OCI-LY7 (cell line): ENCODE measurements at regions not wholly inside any gene's neighbourhood (a gene's known extent, or its start where the extent isn't known, plus 50 kb on each side); places are given as distances from the start of the nearest gene placed in this dataset.

Source experiments
- BruUV-seq: library from RNA; stranded (reverse); fragments of 400-500 nt; replicated peaks from 2 replicates; lab custom pipeline; 2021; lab: Mats Ljungman, UMichigan
- CTCF ChIA-PET: fragments of 300-600 bp; sonication (Branson Sonifier 250); formaldehyde crosslinking; loops from one replicate; lab custom pipeline; 2022; ENCODE audit warnings: antibody characterized with exemption; ENCODE audit not compliant: unreplicated experiment; lab: Charles Lee
- POLR2A ChIA-PET: fragments of 300-600 bp; sonication (Branson Sonifier 250); formaldehyde crosslinking; loops from one replicate; lab custom pipeline; 2022; ENCODE audit warnings: antibody characterized with exemption; lab: Charles Lee
- DNase-seq: peaks from one replicate; pipeline ENCODE4 v3.0.0-alpha.2; 2015; ENCODE audit warnings: low spot score
- H2AFZ ChIP-seq: fragments of 200-600 bp; sonication (generic), shearing (Covaris generic); 2 replicates; pipeline ENCODE4 v1.6.1; 2014; ENCODE audit warnings: mild to moderate bottlenecking, antibody characterized with exemption, low read length, moderate library complexity
- H3K27ac ChIP-seq: fragments of 200-600 bp; sonication (generic); 2 replicates; pipeline ENCODE4 v1.5.1; 2014; ENCODE audit warnings: mixed run types, low read depth, mild to moderate bottlenecking, moderate library complexity, low read length, inconsistent platforms; ENCODE audit not compliant: poor library complexity, severe bottlenecking
- H3K36me3 ChIP-seq: fragments of 200-600 bp; sonication (generic); 2 replicates; pipeline ENCODE4 v1.6.1; 2014; ENCODE audit warnings: mild to moderate bottlenecking, antibody characterized with exemption, low read length, moderate library complexity, mixed read lengths; ENCODE audit not compliant: insufficient read depth
- H3K4me1 ChIP-seq: fragments of 200-600 bp; sonication (generic); 2 replicates; pipeline ENCODE4 v1.5.1; 2014; ENCODE audit warnings: mild to moderate bottlenecking, low read length; ENCODE audit not compliant: insufficient read depth, poor library complexity, severe bottlenecking
- H3K4me2 ChIP-seq: fragments of 200-600 bp; sonication (generic); 2 replicates; pipeline ENCODE4 v1.6.1; 2014; ENCODE audit warnings: mild to moderate bottlenecking, low read length
- H3K4me3 ChIP-seq: fragments of 200-600 bp; sonication (generic); 2 replicates; pipeline ENCODE4 v1.5.1; 2014; ENCODE audit warnings: mild to moderate bottlenecking, low read depth, low read length; ENCODE audit not compliant: poor library complexity, severe bottlenecking
- H3K79me2 ChIP-seq: fragments of 200-600 bp; sonication (generic); 2 replicates; pipeline ENCODE4 v1.6.1; 2016; ENCODE audit warnings: low read depth, mild to moderate bottlenecking, low read length, moderate library complexity, mixed read lengths; ENCODE audit not compliant: insufficient read depth
- H3K9me2 ChIP-seq: fragments of 200-600 bp; sonication (generic); 2 replicates; pipeline ENCODE4 v1.6.1; 2016; ENCODE audit warnings: mild to moderate bottlenecking, low read length, mixed read lengths; ENCODE audit not compliant: insufficient read depth
- H3K9me3 ChIP-seq: fragments of 200-600 bp; sonication (generic); 2 replicates; pipeline ENCODE4 v1.6.1; 2014; ENCODE audit warnings: mild to moderate bottlenecking, mixed run types, low read length, mixed read lengths
- H4K20me1 ChIP-seq: fragments of 200-600 bp; sonication (generic); 2 replicates; pipeline ENCODE4 v1.6.1; 2014; ENCODE audit warnings: mild to moderate bottlenecking, antibody characterized with exemption, low read length, moderate library complexity, mixed read lengths; ENCODE audit not compliant: insufficient read depth
- CTCF ChIP-seq: fragments of 200-600 bp; sonication (generic); conservative IDR thresholded peaks from 2 replicates; pipeline ENCODE4 v1.5.1; 2014; ENCODE audit warnings: mild to moderate bottlenecking, antibody characterized with exemption, low read length, moderate library complexity, mixed read lengths
- EZH2phosphoT487 ChIP-seq: fragments of 200-600 bp; sonication (generic); IDR thresholded peaks from 2 replicates; pipeline ENCODE4 v1.6.1; 2018; ENCODE audit warnings: low read depth, borderline replicate concordance, mild to moderate bottlenecking, mixed run types, antibody characterized with exemption, low read length, moderate library complexity, mixed read lengths
- intact Hi-C: fragments of 100-400 bp; cut with micrococcal nuclease; formaldehyde crosslinking; loops from one replicate; pipeline ENCODE4 v1.10.0; 2022; ENCODE audit not compliant: unreplicated experiment

- Histone ChIP-seq H3K36me3 (no peaks in the 10 kb centered on the region), H3K4me3 (no peak overlapping the region), H3K27ac (no peak overlapping the region), H3K9me2 (no peaks in the 10 kb centered on the region), H2AFZ (peak overlapping the region; percentile 89; the same call in 1 of the 2 replicates), H4K20me1 (no peaks in the 10 kb centered on the region), H3K9me3 (no peaks in the 10 kb centered on the region), H3K79me2 (no peaks in the 10 kb centered on the region), H3K4me1 (peaks cover 62% of the 10 kb centered on the region), H3K4me2 (peak overlapping the region; percentile 43; the same call in 1 of the 2 replicates)
- TF ChIP-seq CTCF (no peak), EZH2phosphoT487 (no peak)
- intact Hi-C loops = no loop called here
- ChIA-PET POLR2A (interaction anchor here (0.6 to 0.7 kb wide), 2 partner anchors 23 to 1204 kb away, joined by 3 to 4 read pairs; no protein-coding TSS in a partner anchor), CTCF (no interaction called here)
- no peak for DNase-seq
- no TSS peak for BruUV-seq
Measured at GRCh38 chr5:56693220-56693579, 122.1 kb upstream of the MAP3K1 start.

- no peaks in the 10 kb centered on the region for H3K9me2 ChIP-seq
- ChIA-PET POLR2A (interaction anchor here (0.9 to 1.0 kb wide), 3 partner anchors 9 to 17 kb away, joined by 3 read pairs; no protein-coding TSS in a partner anchor), CTCF (no interaction called here)
- no peaks in the 10 kb centered on the region for H3K9me3 ChIP-seq
- TF ChIP-seq EZH2phosphoT487 (no peak), CTCF (no peak; the same call in 1 of the 2 replicates)
- intact Hi-C loops = no loop called here
- H4K20me1 ChIP-seq = no peaks in the 10 kb centered on the region
- H3K4me3 ChIP-seq = peak overlapping the region; percentile 6
- H3K79me2 ChIP-seq = no peaks in the 10 kb centered on the region
- H3K36me3 ChIP-seq = no peaks in the 10 kb centered on the region
- no TSS peak for BruUV-seq
- no peak for DNase-seq
- H3K4me1 ChIP-seq = peaks cover 66% of the 10 kb centered on the region
- H3K27ac ChIP-seq = peak overlapping the region; percentile 38
- peak overlapping the region; percentile 43 for H3K4me2 ChIP-seq
- H2AFZ ChIP-seq = peak overlapping the region; percentile 89
Measured at GRCh38 chr5:56692359-56693219, 122.8 kb upstream of the MAP3K1 start.
